ENCODE measurements at regions not wholly inside any gene's neighbourhood (a gene's known extent, or its start where the extent isn't known, plus 50 kb on each side); places are given as distances from the start of the nearest gene placed in this dataset.

DNA sequence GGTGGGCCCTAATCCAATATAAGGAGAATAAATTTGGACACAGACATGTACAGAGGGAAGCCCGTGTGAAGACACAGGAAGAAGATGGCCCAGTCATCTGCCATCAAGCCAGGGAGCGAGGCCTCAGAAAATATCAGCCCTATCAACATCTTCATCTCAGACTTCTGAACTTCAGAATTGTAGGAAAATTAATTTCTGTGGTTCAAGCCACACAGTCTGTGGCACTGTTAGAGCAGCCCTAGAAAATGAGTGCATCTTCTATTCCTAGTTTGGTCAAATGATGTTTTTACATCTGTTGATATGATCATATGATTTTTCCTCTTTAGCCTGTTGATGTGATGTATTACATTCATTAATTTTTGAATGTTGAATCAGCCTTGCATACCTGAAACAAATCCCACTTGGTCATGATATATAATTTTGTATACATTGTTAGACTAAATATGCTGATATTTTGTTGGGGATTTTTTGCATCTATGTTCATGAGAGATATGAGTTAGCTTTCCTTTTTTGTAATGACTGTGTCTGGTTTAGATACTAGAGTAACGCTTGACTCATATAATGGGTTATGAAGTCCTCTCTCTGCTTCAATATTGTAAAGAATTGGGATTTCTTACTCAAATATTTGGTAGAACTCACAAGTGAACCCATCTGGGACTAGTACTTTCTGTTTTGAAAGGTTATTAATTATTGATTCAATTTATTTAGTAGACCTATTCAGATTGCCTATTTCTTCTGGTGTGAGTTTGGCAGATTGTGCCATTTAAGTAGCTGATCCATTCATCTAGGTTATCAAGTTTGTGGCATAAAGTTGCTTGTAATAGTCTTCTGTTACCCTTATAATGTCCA is 451.4 kb downstream of the EIPR1 start:
- no peak overlapping the region for H2BK12ac ChIP-seq (ENCODE audit: low read depth, low read length)
- peaks cover 0 to 3% of the 10 kb centered on the region in 2 experiments; a peak in 1 of 4 replicates for H3K9me3 ChIP-seq (ENCODE audit: insufficient read depth in 2 of 2, low read depth in 1 of 2, low read length in 1 of 2)
- no peak overlapping the region for H3K56ac ChIP-seq (replicated peaks; ENCODE audit: insufficient read length, low read depth, low read length)
- no peak overlapping the region for H3K23ac ChIP-seq (ENCODE audit: insufficient read length)
- H3K4ac ChIP-seq (replicated peaks; ENCODE audit: insufficient read length, low read depth, low read length) = no peak overlapping the region
- no peak overlapping the region for H4K8ac ChIP-seq (ENCODE audit: extremely low read depth, insufficient read depth, low read length)
- H4K91ac ChIP-seq (replicated peaks; ENCODE audit: insufficient read length, low read length) = no peak overlapping the region
- no peak overlapping the region for H3K4me2 ChIP-seq (ENCODE audit: insufficient read depth in 1 of 2, low read depth in 2 of 2, low read length in 2 of 2)
- no peaks in the 10 kb centered on the region for H3K27me3 ChIP-seq (replicated peaks in 1 of 4; ENCODE audit: control insufficient read depth in 3 of 4, extremely low read depth in 1 of 4, insufficient read depth in 3 of 4, low read length in 3 of 4)
- H3K18ac ChIP-seq (ENCODE audit: extremely low read depth, low read length) = no peak overlapping the region
- H2BK15ac ChIP-seq (ENCODE audit: low read length) = no peak overlapping the region
- H3K14ac ChIP-seq (ENCODE audit: insufficient read length) = no peak overlapping the region
- H2AFZ ChIP-seq (ENCODE audit: low read length) = no peak overlapping the region
- H3K4me1 ChIP-seq (replicated peaks in 1 of 4; ENCODE audit: control insufficient read depth in 3 of 4, insufficient read depth in 4 of 4, low read length in 3 of 4) = no peaks in the 10 kb centered on the region
- no peak overlapping the region for H3K4me3 ChIP-seq (ENCODE audit: extremely low read depth in 1 of 4, insufficient read depth in 2 of 4, low read depth in 3 of 4, low read length in 4 of 4)
- H2BK20ac ChIP-seq (ENCODE audit: low read length) = no peak overlapping the region
- 88% methylated on average over 3 of the region's 3 CpGs; no CpG with 5 or more reads in 1 of the 2 experiments for WGBS, 2 experiments (ENCODE audit: extremely low coverage in 1 of 2, insufficient coverage in 1 of 2, insufficient read length in 1 of 2, insufficient replicate concordance in 2 of 2, low coverage in 1 of 2, low lambda C conversion rate in 2 of 2, missing lambda C conversion rate in 1 of 2)
- no peaks in the 10 kb centered on the region for H3K79me2 ChIP-seq (ENCODE audit: control insufficient read depth in 1 of 2, insufficient read depth in 2 of 2, low read length in 2 of 2)
- POLR2A ChIA-PET (ENCODE audit: partially characterized antibody) = no interaction called here
- FAIRE-seq (no peak), DNase-seq (ENCODE audit: low read depth in 1 of 2, low spot score in 2 of 2) (no peak)
- H3K9ac ChIP-seq (replicated peaks in 1 of 4; ENCODE audit: extremely low read depth in 1 of 4, low read depth in 3 of 4, low read length in 3 of 4) = no peak overlapping the region
- no peaks in the 10 kb centered on the region for H3K23me2 ChIP-seq (ENCODE audit: low read depth, low read length)
- no peak overlapping the region for H4K5ac ChIP-seq (ENCODE audit: insufficient read length, low read depth, low read length)
- H2AK5ac ChIP-seq (ENCODE audit: low read depth, low read length) = no peak overlapping the region
- no peaks in the 10 kb centered on the region for H3K36me3 ChIP-seq (ENCODE audit: control insufficient read depth in 2 of 4, insufficient read depth in 4 of 4, low read length in 3 of 4)
- no peaks in the 10 kb centered on the region for H3K79me1 ChIP-seq (ENCODE audit: low read depth, low read length)
- H3K27ac ChIP-seq (ENCODE audit: low read depth, low read length) = no peak overlapping the region
- CTCF ChIA-PET (ENCODE audit: partially characterized antibody) = no interaction called here
- no peak overlapping the region for H2BK120ac ChIP-seq (replicated peaks; ENCODE audit: low read depth, low read length)
- no peaks in the 10 kb centered on the region for H4K20me1 ChIP-seq (replicated peaks in 1 of 2; ENCODE audit: control insufficient read depth in 1 of 2, insufficient read depth in 2 of 2, low read length in 2 of 2)
- no peak overlapping the region for H2BK5ac ChIP-seq (ENCODE audit: low read depth, low read length)
- no peak for TF ChIP-seq YY1 (IDR thresholded peaks at IDR 0.05; ENCODE audit: low read depth, low read length)
- no peak for TF ChIP-seq RXRA (IDR thresholded peaks at IDR 0.05; ENCODE audit: insufficient read depth, low read depth, low read length)
- TF ChIP-seq NRF1 (IDR thresholded peaks at IDR 0.05; ENCODE audit: low read depth, low read length) = no peak
- TF ChIP-seq RAD21 (IDR thresholded peaks at IDR 0.05 in 1 of 2, conservative IDR thresholded peaks at IDR 0.05 in 1 of 2; ENCODE audit: low read depth in 2 of 2, low read length in 2 of 2) = no peak
- TF ChIP-seq EP300 (IDR thresholded peaks at IDR 0.05; ENCODE audit: borderline replicate concordance in 1 of 2, low read depth in 2 of 2, low read length in 2 of 2) = no peak
- TF ChIP-seq, protein P1, sequence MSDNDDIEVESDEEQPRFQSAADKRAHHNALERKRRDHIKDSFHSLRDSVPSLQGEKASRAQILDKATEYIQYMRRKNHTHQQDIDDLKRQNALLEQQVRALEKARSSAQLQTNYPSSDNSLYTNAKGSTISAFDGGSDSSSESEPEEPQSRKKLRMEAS (IDR thresholded peaks at IDR 0.05) = no peak
- no peak for TF ChIP-seq SIN3A (conservative IDR thresholded peaks at IDR 0.05 in 1 of 2, IDR thresholded peaks at IDR 0.05 in 1 of 2; ENCODE audit: low read depth in 1 of 2, low read length in 2 of 2)
- TF ChIP-seq PHF8 (conservative IDR thresholded peaks at IDR 0.05; ENCODE audit: low read depth, low read length) = no peak
- TF ChIP-seq KDM1A (IDR thresholded peaks at IDR 0.05; ENCODE audit: borderline replicate concordance, low read length) = no peak
- no peak for TF ChIP-seq RFX5 (IDR thresholded peaks at IDR 0.05; ENCODE audit: borderline replicate concordance, low read depth, low read length)
- TF ChIP-seq TBP (IDR thresholded peaks at IDR 0.05; ENCODE audit: low read depth, low read length) = no peak
- no peak for TF ChIP-seq GABPA (IDR thresholded peaks at IDR 0.05; ENCODE audit: borderline replicate concordance, insufficient read depth, low read length)

Data from H1 (cell line).